ENCODE measurements at regions not wholly inside any gene's neighbourhood (a gene's known extent, or its start where the extent isn't known, plus 50 kb on each side); places are given as distances from the start of the nearest gene placed in this dataset.

DNA sequence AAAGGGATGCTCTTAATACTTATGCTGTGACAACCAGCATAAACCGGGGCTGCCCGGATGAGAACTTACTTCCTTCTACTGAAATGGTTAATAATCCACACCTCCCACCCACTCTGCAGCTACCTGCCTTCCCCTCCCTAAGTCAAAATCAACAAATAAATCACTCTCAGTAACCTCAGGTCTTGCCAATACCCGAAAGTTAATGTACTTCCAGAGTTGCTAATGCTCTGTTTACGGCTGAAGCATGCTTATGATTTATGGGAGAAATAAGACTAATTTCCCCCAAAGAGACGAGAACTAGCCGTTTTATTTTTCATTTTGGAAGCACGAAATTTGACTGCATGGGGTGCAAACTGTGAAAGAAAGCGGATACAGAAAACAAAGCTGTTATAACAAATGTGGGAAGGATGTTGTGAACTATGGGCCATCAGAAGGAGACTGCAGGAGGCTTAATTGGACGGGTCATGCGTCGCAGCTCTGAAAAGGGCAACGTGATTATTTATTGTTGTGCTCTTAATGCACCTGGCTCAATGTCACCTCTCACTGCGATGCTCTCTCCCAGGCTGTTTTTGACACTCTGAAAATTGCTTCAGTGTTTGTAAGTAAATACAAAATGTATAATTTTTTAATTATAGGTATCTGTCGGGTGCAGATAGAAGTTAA, 114.0 kb upstream of the SLC7A1 start:
- TF ChIP-seq, protein P1, sequence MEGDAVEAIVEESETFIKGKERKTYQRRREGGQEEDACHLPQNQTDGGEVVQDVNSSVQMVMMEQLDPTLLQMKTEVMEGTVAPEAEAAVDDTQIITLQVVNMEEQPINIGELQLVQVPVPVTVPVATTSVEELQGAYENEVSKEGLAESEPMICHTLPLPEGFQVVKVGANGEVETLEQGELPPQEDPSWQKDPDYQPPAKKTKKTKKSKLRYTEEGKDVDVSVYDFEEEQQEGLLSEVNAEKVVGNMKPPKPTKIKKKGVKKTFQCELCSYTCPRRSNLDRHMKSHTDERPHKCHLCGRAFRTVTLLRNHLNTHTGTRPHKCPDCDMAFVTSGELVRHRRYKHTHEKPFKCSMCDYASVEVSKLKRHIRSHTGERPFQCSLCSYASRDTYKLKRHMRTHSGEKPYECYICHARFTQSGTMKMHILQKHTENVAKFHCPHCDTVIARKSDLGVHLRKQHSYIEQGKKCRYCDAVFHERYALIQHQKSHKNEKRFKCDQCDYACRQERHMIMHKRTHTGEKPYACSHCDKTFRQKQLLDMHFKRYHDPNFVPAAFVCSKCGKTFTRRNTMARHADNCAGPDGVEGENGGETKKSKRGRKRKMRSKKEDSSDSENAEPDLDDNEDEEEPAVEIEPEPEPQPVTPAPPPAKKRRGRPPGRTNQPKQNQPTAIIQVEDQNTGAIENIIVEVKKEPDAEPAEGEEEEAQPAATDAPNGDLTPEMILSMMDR (conservative IDR thresholded peaks at IDR 0.05 in 1 of 2, IDR thresholded peaks at IDR 0.05 in 1 of 2; ENCODE audit: low read depth in 1 of 2, low read length in 2 of 2) = no peak
- no peak for TF ChIP-seq EZH2 (IDR thresholded peaks at IDR 0.05; ENCODE audit: low read length, missing control alignments)
